ENCODE measurements at regions not wholly inside any gene's neighbourhood (a gene's known extent, or its start where the extent isn't known, plus 50 kb on each side); places are given as distances from the start of the nearest gene placed in this dataset.

DNA sequence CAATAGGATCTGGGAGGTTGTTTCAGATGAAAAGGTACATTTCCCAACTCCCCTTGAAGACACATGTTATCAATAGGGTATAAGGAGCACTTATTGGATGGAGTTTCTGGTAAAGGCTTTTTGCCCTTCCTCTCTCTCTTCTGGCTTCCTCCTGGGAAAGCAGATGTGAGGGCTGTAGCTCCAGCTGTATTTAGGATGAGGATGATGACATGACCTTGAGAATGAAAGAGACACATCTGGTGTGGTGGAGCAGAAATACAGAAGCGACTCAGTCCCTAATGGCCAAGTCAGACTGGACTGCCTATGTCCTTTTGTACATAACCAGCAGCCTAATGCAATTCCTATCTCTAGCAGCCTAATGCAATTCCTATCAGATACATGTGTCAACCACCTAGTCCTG lies 100.9 kb upstream of the NXPH2 start:
- TF ChIP-seq, protein P1, sequence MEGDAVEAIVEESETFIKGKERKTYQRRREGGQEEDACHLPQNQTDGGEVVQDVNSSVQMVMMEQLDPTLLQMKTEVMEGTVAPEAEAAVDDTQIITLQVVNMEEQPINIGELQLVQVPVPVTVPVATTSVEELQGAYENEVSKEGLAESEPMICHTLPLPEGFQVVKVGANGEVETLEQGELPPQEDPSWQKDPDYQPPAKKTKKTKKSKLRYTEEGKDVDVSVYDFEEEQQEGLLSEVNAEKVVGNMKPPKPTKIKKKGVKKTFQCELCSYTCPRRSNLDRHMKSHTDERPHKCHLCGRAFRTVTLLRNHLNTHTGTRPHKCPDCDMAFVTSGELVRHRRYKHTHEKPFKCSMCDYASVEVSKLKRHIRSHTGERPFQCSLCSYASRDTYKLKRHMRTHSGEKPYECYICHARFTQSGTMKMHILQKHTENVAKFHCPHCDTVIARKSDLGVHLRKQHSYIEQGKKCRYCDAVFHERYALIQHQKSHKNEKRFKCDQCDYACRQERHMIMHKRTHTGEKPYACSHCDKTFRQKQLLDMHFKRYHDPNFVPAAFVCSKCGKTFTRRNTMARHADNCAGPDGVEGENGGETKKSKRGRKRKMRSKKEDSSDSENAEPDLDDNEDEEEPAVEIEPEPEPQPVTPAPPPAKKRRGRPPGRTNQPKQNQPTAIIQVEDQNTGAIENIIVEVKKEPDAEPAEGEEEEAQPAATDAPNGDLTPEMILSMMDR (conservative IDR thresholded peaks at IDR 0.05; ENCODE audit: low read length), result no peak
- TF ChIP-seq EZH2phosphoT487 (IDR thresholded peaks at IDR 0.05; ENCODE audit: borderline replicate concordance), result no peak
